HG02943 (cell line): ENCODE measurements at regions not wholly inside any gene's neighbourhood (a gene's known extent, or its start where the extent isn't known, plus 50 kb on each side); places are given as distances from the start of the nearest gene placed in this dataset.
A peak's percentile ranks its signal among the peaks of the same experiment; 100 is the strongest.
"Not testable (repeated sequence)": the region's sequence is repeated elsewhere in the genome, so short reads cannot be mapped to it uniquely, and the experiment has no call there.

Source experiments
- ATAC-seq: cut with Tn5 transposase; IDR thresholded peaks from one replicate; pipeline ENCODE4 v1.9.1; 2021; ENCODE audit warnings: mild to moderate bottlenecking, low read depth, moderate library complexity; ENCODE audit not compliant: unreplicated experiment

GRCh38 chr10:62492870-62493180, 118.7 kb downstream of the ZNF365 start:
- no peak for ATAC-seq

GRCh38 chr10:62496925-62497324, 122.8 kb downstream of the ZNF365 start:
- ATAC-seq: no peak

DNA sequence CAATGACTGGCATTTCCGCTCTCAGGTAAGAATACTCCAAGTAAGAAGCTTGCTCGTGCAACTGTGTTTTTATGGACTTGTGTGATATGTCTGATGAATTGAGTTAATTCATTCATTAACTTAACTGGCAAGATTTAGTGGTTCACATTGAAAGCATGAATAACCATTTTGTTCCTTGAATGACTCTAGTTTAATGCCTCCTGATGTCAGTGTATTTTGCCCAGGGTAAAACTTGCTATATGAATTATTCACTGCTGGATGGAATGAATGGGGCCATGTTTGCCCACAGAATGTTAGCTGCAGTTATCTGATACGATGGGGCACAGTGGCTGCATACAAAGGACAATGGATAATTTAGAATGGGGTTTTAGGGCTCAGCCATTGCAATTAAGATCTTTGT, 124.1 kb downstream of the ZNF365 start:
- ATAC-seq: no peak

- not testable (repeated sequence) for ATAC-seq
Measured at GRCh38 chr10:62500116-62500515, 125.9 kb downstream of the ZNF365 start.

DNA sequence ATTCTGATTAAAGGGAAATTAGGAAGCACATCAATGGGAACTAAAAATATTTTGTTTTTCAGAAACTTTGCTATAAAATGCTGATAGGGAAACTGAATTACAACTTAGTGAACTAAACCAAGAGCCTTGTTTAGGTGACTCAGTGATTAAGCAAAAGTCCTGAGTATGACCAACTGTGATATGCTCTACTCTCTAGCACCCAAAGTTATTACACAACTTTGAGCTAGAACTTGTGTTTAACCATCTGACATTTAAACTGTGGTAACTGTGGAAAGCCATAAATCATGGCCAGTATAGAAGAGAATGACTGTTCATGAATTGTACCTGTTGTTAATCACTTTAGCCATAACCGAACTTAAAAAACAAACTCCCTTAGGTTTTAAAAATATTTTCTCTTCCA, 127.4 kb downstream of the ZNF365 start:
- ATAC-seq: no peak

DNA sequence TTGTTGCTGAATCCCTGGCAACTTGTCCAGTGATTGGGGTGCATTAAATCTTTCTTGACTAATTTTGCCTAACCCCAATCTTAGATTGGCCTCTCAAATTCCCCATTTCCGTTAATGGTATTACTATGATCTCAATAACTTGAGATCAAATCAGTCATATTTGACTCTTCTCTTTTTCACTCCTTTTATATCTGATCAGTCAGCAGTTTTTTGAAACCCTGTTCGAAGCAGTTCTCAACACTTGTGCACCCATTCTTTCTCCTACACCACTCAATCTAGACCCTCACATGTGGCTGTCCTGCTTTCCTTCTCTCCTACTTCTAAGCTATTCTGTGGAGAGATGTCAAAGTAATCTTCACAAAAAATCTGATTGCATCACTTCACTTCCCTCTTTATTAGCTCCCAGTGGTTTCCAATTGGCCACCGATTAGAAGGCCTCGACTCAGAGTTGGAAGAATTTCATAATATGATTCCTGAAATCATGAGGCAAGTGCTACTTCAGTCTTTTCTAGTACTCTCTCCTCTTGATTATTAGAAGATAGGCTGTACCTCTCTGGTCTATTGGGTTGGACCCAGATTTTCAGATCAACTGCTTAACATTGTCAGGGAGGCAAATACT, 128.9 kb downstream of the ZNF365 start:
- ATAC-seq: no peak

GRCh38 chr10:62503872-62504271, 129.7 kb downstream of the ZNF365 start:
- no peak for ATAC-seq

- ATAC-seq: no peak
Measured at GRCh38 chr10:62506371-62506770, 132.2 kb downstream of the ZNF365 start.

- ATAC-seq: peak; percentile 19
Measured at GRCh38 chr10:62511238-62511637, 137.1 kb downstream of the ZNF365 start.

DNA sequence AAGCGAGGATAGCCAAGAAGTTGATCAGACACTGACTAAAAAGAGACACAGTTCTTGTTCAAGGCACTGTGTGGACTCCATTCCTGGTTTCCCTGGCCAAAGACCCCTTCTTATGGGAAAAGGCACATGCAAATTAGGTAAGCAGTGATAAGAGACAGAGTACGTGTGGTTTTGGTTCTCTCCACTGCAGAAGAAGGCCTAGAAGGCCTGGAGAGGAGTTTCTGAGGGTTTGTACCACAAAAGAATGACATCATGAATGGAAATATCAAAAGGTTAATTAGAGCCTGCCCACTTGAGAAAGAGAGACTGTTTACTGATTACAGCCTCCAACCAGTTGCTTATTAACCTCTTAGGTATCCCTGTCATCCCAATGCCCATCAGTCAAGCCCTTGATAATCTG, 137.5 kb downstream of the ZNF365 start:
- peak; percentile 90 for ATAC-seq

DNA sequence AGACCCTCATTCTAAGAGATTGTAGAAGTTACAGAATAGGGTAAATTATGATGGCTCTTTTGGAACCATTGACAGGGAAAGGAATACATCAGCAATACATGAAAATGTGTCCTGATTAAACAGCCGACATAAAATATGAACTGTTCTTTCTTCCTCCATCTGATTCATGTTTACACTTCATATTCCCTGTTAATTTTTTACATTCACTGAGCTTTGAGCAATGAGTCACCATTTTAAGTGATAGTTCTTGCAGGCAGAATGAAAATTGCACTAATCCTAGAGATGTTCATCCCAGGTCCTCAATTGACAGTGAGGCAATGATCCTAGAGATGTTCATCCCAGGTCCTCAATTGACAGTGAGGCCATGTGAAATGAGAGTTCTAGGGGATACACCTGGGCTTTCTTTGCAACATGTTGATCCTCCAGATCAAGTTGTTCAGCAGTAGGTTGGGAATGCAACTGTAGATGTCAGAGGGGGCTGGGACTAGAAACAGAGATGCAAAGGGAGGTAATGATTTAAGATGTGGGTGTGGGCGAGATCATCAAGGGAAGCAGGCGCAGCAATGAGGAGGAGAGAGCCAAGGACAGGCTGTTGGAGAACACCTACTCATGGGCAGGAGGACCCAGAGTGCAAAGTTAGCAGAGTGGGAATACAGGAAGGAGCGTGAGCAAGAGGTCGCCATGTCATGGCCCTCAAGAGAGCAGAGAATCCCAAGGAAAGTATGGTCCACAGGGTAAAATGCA, 138.7 kb downstream of the ZNF365 start:
- no peak for ATAC-seq

GRCh38 chr10:62514079-62514693, 140.0 kb downstream of the ZNF365 start:
- no peak for ATAC-seq

DNA sequence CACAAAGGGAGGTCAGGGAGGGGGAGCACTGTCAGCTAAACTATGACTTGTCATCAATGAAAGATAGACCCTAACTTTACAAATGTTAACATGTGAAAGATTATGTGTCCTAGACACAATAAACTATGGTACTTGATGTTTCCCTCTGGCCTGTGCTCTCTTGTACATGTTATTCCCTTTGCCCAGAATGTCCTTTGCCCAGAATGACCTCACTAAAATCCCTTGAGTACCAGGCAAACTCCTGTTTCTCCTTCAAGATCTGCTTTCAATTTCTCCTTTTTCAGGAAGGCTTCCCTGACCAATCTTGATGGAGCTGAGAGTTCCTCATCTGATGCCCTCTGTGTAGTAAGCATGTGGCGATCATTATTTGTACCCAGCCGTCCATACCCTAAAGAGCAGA, 143.1 kb downstream of the ZNF365 start:
- ATAC-seq: no peak

DNA sequence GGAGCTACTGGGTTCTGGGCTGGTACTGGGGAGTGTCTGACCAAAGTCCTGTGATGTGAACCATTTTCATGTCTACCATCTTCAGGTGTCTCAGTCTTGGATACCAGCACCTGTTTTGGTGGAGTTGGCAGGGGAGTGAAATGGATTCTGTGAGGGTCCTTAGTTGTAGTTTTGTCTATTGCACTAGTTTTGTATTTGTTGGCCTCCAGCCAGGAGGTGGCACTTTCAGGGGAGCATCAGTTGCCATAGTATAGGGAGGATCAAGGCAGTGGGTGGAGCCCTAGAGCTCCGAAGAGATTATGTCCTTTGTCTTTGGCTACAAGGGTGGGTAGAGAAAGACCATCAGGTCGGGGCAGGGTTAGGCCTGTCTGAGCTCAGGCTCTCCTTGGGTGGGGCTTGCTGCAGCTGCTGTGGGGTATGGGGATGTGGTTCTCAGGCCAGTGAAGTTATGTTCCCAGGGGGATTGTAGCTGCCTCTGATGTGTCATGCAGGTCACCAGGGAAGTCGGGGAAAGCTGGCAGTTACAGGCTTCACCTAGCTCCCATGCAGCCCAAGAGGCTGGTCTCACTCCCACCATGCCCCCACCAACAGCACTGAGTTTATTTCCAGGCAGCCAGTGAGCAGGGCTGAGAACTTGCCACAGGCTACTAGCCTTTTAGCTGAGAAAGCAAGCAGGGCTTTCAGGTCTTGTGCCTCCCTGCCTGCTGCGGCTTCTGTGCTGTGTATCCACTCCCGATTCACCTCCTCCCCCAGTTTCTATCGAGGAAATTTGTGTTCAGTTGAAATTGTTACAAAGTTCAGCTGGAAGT, 153.1 kb downstream of the ZNF365 start:
- ATAC-seq: peak; percentile 55

GRCh38 chr10:62528441-62528840, 154.3 kb downstream of the ZNF365 start:
- peak; percentile 90 for ATAC-seq

GRCh38 chr10:62529396-62529795, 155.2 kb downstream of the ZNF365 start:
- no peak for ATAC-seq

GRCh38 chr10:62534031-62534430, 159.9 kb downstream of the ZNF365 start:
- no peak for ATAC-seq

GRCh38 chr10:62538606-62539005, 164.4 kb downstream of the ZNF365 start:
- no peak for ATAC-seq

- ATAC-seq: no peak
Measured at GRCh38 chr10:62540389-62540788, 166.2 kb downstream of the ZNF365 start.

DNA sequence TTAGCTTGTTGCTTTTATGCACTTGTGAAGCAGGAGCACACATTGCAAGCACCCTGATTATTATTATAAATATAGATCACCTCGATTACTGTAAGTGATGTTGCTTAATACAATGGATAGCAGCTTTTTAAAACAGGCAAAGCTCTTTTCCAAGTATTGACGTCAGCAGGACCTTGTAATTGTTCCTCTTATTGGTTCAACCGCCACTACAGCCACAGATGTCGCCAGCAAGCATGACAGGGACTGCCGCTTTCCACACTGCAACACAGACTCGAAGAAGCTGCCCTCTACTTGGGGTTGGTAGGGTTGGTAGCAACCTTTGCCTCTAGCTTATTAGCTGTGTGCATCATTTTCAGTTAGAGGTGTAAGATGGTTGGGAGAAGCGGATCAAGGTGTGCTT, 167.6 kb downstream of the ZNF365 start:
- no peak for ATAC-seq
